22Rv1 (cell line): ENCODE measurements at regions not wholly inside any gene's neighbourhood (a gene's known extent, or its start where the extent isn't known, plus 50 kb on each side); places are given as distances from the start of the nearest gene placed in this dataset.

ENCODE experiments used
- H3K27ac ChIP-seq: fragments of 450-650 bp; 2 replicates; pipeline ENCODE4 v1.5.1; 2017
- ZFX ChIP-seq: fragments of 450-650 bp; IDR thresholded peaks from 2 replicates; pipeline ENCODE4 v1.6.1; 2017; ENCODE audit warnings: antibody characterized with exemption, borderline replicate concordance
- TF ChIP-seq, protein P1 (sequence below): fragments of 450-650 bp; IDR thresholded peaks from 2 replicates; pipeline ENCODE4 v1.5.1; 2017; ENCODE audit warnings: mild to moderate bottlenecking

DNA sequence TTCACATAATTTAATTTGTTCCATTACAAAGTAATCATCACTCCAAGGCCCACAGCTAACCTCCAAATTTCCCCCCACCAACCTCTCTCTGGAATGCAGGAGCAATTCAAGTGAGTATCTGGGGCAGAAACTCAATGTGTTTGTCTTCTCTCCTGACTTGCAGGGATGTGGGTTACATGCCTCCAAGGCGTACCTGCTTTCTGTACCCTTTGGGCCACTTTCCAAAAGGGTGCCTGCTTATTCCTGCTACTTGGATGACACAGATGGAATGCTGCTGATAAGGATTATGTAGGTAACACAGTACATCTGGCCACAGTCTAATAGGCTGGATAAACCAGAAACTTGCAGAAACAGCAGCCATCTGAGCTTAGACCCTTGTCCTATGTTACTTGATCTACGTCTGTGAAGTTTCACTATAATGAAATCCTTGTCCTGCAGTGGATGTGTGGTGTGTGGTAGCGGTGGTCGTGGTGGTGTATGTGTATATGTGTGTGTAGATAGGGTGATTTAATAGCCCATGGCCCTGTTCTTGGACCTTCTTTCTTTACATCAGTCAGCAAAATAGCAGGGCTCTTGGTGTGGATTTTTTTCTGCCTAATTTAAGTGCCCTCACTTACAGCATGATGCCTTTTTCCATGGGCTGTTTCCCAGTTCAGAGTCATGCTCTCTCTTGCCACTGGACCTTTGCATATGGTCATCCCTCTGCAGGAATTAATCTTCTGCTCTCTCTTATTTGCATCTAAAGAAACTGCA lies 175.9 kb downstream of the ZDHHC21 start:
- H3K27ac ChIP-seq = no peak overlapping the region
- no peak for TF ChIP-seq ZFX
- TF ChIP-seq, protein P1, sequence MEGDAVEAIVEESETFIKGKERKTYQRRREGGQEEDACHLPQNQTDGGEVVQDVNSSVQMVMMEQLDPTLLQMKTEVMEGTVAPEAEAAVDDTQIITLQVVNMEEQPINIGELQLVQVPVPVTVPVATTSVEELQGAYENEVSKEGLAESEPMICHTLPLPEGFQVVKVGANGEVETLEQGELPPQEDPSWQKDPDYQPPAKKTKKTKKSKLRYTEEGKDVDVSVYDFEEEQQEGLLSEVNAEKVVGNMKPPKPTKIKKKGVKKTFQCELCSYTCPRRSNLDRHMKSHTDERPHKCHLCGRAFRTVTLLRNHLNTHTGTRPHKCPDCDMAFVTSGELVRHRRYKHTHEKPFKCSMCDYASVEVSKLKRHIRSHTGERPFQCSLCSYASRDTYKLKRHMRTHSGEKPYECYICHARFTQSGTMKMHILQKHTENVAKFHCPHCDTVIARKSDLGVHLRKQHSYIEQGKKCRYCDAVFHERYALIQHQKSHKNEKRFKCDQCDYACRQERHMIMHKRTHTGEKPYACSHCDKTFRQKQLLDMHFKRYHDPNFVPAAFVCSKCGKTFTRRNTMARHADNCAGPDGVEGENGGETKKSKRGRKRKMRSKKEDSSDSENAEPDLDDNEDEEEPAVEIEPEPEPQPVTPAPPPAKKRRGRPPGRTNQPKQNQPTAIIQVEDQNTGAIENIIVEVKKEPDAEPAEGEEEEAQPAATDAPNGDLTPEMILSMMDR = no peak

DNA sequence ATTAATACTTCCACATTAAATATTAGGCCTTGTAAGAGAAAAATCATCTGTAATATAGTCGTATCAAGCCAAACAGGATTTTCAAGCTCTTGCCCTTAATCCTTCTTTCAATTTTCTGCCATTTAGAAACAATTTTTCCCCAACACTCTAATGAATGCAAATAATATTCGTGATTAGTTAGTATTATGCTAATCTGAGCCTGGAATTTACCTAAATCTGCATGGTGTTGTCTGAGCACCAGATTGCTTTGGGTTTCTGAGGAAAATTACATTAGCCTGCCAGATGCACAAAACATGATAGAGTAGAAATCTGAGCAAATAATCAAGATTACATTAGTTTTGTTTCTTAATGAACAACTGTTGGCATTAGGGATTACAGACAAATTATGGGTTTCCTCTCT lies 176.6 kb downstream of the ZDHHC21 start:
- no peak for TF ChIP-seq ZFX
- TF ChIP-seq, protein P1 = no peak
- H3K27ac ChIP-seq = no peak overlapping the region

DNA sequence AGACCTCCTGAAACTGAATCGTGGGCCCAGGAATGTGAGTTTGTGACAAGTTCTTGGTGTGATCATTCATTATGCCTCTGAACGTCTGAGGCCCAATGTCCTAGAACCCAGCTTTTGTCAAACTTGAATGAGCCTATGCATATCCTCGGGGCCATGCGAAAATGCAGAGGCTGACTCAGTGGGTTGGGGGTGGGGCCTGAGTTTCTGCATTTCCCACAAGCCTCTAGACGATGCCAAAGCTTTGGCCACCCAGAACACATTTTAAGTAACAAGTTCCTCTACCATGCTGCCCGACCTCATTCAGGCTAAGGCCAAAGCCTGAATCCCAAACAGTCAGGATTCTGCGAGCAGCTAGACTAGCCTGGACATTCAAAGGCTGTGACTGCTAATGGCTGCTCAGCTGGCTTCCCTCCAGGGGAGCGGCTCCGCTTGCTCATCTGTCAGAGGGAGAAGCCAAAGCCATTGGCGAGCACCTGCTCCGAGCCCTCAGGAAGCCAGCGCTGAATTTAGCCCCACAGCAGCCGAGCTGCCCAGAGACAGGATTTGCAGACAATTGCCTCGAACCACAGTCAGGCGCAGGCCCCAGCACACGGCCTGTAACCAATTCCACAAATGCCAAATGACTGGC lies 177.5 kb downstream of the ZDHHC21 start:
- H3K27ac ChIP-seq = no peak overlapping the region
- TF ChIP-seq, protein P1 = no peak
- TF ChIP-seq ZFX = no peak

DNA sequence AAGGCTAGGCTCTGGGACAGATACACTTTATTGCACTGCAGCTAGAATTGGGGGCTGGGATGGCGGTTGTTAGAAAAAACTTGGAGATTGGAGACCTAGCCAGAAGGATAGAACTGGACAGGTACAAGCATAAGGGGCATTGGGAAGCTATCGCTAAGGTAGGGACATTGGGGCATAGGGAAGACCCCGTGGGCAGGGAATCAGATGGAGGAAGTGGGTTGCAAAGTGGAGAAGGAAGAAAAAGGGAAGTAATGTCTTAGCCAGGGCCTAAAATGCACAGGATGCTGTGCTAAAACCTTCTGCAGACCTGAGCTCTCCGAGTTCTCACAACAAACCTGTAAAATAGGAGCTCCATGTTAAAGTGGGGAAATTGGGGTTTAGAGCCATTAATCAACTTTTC lies 178.2 kb downstream of the ZDHHC21 start:
- H3K27ac ChIP-seq = no peak overlapping the region
- TF ChIP-seq, protein P1 = no peak
- TF ChIP-seq ZFX = no peak

DNA sequence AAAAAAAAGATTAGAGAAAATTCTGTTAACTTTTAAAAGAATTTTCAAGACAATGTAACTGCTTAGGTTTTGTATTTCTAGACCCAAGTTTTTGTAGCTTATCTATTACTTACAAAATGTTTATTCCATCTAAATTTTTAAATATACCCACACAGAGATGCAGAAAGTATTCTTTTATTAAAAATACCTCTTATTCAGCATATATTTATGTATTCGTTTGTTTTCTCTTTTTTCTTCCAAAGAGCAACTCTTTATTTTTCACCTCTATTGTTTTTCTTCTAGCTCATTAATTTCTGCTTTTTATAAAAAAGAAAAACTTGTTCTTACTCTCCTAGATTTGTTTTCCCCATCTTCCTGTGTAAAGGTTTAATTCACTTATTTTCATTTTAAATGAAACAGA lies 180.3 kb downstream of the ZDHHC21 start:
- H3K27ac ChIP-seq = no peak overlapping the region
- TF ChIP-seq, protein P1 = no peak
- no peak for TF ChIP-seq ZFX

DNA sequence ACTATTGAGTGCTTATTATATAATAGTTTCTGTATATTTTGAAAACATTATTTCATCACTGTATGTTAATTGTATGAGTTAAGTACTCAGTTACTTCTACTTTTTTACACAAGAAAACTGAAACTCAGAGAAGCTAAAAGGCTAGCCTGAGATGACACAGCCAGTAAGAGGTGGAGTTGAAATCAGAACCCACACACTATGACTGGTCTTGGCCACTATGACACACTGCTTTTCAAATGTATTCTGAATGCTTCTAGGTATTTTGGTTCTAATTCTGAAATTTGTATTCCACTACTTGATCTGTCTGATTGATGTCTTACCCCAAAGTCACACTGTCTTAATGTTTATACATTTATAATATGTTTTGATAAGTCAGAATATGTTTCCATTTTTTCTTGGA lies 181.8 kb downstream of the ZDHHC21 start:
- no peak overlapping the region for H3K27ac ChIP-seq
- TF ChIP-seq, protein P1 = no peak
- TF ChIP-seq ZFX = no peak

DNA sequence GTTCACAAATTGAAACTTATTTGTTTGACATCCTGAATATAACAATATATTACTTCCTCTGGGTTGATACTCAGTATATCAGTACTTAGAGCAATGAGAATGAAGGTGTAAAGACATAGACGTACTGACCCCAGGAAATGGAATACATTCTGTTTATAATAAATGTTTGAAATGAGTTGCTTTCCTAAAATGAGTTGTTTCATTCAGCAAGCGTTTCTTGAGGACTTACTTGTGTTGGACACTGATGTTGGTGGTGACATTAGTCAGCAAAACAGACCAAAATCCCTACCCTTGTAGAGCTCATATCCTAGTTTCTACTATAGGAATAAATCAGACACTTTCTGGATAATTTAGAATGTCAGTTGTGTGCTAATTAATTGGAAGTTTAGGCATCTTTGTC lies 184.3 kb downstream of the ZDHHC21 start:
- no peak overlapping the region for H3K27ac ChIP-seq
- no peak for TF ChIP-seq ZFX
- TF ChIP-seq, protein P1 = no peak
